Natural killer cell treated with Interleukin-12 subunit alpha and Interleukin-12 subunit beta and Interleukin-15 and Interleukin-18, amount 100 ng/mL, for 72 hours (primary cell): ENCODE measurements at regions not wholly inside any gene's neighbourhood (a gene's known extent, or its start where the extent isn't known, plus 50 kb on each side); places are given as distances from the start of the nearest gene placed in this dataset.
"Not testable (repeated sequence)": the region's sequence is repeated elsewhere in the genome, so short reads cannot be mapped to it uniquely, and the experiment has no call there.

Experiments used
- ATAC-seq, 2 donors: fragments of 150-1000 bp; cut with Tn5 transposase in 1 of 2; sonication (Bioruptor Pico), chemical (Tn5 transposase) in 1 of 2; 2 replicates each; pipeline ENCODE4 v1.10.0; 2021
- DNase-seq: peaks from one replicate; pipeline ENCODE4 v3.0.0; 2022; ENCODE audit warnings: low spot score
- H3K27ac Mint-ChIP-seq, 2 donors: 1 replicate in 1 of 2; 2 replicates in 1 of 2; pipeline ENCODE4 v1.8.0; 2022; ENCODE audit warnings: mixed read lengths in 2 of 2, mild to moderate bottlenecking in 1 of 2, moderate library complexity in 1 of 2
- H3K27me3 Mint-ChIP-seq, 2 donors: 1 replicate in 1 of 2; 2 replicates in 1 of 2; pipeline ENCODE4 v1.8.0; 2022; ENCODE audit warnings: mixed read lengths in 2 of 2
- H3K36me3 Mint-ChIP-seq: one replicate; pipeline ENCODE4 v1.8.0; 2022; ENCODE audit warnings: mixed read lengths
- H3K4me1 Mint-ChIP-seq, 2 donors: 1 replicate in 1 of 2; 2 replicates in 1 of 2; pipeline ENCODE4 v1.8.0; 2022; ENCODE audit warnings: low read depth in 2 of 2, mixed read lengths in 2 of 2, mild to moderate bottlenecking in 1 of 2
- H3K4me3 Mint-ChIP-seq: one replicate; pipeline ENCODE4 v1.8.0; 2022; ENCODE audit warnings: mixed read lengths
- H3K9me3 Mint-ChIP-seq: 2 replicates; pipeline ENCODE4 v1.8.0; 2022; ENCODE audit warnings: mixed read lengths

DNA sequence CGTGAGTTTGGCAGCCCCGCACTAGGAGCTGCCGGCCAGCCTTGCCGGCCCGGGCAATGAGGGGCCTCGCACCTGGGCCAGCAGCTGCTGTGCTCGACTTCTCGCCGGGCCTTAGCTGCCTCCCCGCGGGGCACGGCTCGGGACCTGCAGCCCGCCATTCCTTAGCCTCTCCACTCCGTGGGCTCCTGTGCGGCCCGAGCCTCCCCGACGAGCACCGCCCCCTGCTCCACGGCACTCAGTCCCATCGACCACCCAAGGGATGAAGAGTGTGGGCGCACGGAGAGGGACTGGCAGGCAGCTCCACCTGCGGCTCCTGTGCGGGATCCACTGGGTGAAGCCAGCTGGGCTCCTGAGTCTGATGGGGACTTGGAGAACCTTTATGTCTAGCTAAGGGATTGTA lies 51.4 kb upstream of the CLEC6A start:
- not testable (repeated sequence) for H3K27ac Mint-ChIP-seq, H3K9me3 Mint-ChIP-seq

More for the DNA sequence above, 51.4 kb upstream of the CLEC6A start:
- DNase-seq, H3K4me1 Mint-ChIP-seq, ATAC-seq, H3K4me3 Mint-ChIP-seq, H3K36me3 Mint-ChIP-seq, H3K27me3 Mint-ChIP-seq: not testable (repeated sequence)
